ENCODE measurements at regions not wholly inside any gene's neighbourhood (a gene's known extent, or its start where the extent isn't known, plus 50 kb on each side); places are given as distances from the start of the nearest gene placed in this dataset.

DNA sequence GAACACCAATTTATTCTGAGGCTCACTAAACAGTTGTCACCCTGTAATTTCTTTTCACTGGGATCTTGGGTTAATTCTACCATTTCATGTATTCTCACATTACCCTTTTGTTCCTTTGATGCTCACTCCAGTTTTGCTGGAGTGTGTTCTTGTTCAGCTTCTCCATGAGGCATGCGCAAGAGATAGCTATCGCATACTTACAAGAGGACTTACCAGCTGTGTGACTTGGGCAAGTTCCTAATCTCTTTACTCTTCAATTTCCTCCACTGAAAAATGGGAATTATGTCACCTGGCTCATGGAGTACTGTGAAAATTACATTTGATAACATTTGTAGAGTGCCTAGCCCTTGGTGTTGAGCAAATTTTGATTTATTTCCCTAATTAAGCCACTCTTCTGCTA lies 56.5 kb upstream of the JDP2 start:
- TF ChIP-seq, protein P1, sequence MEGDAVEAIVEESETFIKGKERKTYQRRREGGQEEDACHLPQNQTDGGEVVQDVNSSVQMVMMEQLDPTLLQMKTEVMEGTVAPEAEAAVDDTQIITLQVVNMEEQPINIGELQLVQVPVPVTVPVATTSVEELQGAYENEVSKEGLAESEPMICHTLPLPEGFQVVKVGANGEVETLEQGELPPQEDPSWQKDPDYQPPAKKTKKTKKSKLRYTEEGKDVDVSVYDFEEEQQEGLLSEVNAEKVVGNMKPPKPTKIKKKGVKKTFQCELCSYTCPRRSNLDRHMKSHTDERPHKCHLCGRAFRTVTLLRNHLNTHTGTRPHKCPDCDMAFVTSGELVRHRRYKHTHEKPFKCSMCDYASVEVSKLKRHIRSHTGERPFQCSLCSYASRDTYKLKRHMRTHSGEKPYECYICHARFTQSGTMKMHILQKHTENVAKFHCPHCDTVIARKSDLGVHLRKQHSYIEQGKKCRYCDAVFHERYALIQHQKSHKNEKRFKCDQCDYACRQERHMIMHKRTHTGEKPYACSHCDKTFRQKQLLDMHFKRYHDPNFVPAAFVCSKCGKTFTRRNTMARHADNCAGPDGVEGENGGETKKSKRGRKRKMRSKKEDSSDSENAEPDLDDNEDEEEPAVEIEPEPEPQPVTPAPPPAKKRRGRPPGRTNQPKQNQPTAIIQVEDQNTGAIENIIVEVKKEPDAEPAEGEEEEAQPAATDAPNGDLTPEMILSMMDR (IDR thresholded peaks at IDR 0.05), result no peak
- TF ChIP-seq POLR2A (IDR thresholded peaks at IDR 0.05) (no peak), POLR2AphosphoS5 (IDR thresholded peaks at IDR 0.05; ENCODE audit: insufficient read depth in 1 of 2, low read depth in 1 of 2) (no peak)
